HG03066 (cell line): ENCODE measurements at regions not wholly inside any gene's neighbourhood (a gene's known extent, or its start where the extent isn't known, plus 50 kb on each side); places are given as distances from the start of the nearest gene placed in this dataset.

Experiments used
- ATAC-seq: cut with Tn5 transposase; IDR thresholded peaks from one replicate; pipeline ENCODE4 v1.9.1; 2021; ENCODE audit warnings: low read depth; ENCODE audit not compliant: unreplicated experiment

GRCh38 chr10:7507887-7508726 lies 97.3 kb upstream of the SFMBT2 start:
- ATAC-seq = no peak

GRCh38 chr10:7506571-7506970 lies 95.7 kb upstream of the SFMBT2 start:
- no peak for ATAC-seq

GRCh38 chr10:7505196-7505595 lies 94.4 kb upstream of the SFMBT2 start:
- ATAC-seq = no peak

GRCh38 chr10:7503190-7503589 lies 92.4 kb upstream of the SFMBT2 start:
- no peak for ATAC-seq

GRCh38 chr10:7501157-7501556 lies 90.3 kb upstream of the SFMBT2 start:
- ATAC-seq = no peak

GRCh38 chr10:7498111-7498510 lies 87.3 kb upstream of the SFMBT2 start:
- ATAC-seq = no peak

GRCh38 chr10:7493996-7494395 lies 83.2 kb upstream of the SFMBT2 start:
- no peak for ATAC-seq

- ATAC-seq = no peak
Observed at GRCh38 chr10:7492660-7493046, 81.8 kb upstream of the SFMBT2 start.

- ATAC-seq = peak; percentile 92
Observed at GRCh38 chr10:7491949-7492659, 81.3 kb upstream of the SFMBT2 start.

GRCh38 chr10:7491230-7491629 lies 80.4 kb upstream of the SFMBT2 start:
- no peak for ATAC-seq

GRCh38 chr10:7488418-7488829 lies 77.6 kb upstream of the SFMBT2 start:
- ATAC-seq = no peak

GRCh38 chr10:7487528-7487927 lies 76.7 kb upstream of the SFMBT2 start:
- ATAC-seq = no peak

GRCh38 chr10:7486528-7486927 lies 75.7 kb upstream of the SFMBT2 start:
- no peak for ATAC-seq

GRCh38 chr10:7485799-7486198 lies 75.0 kb upstream of the SFMBT2 start:
- ATAC-seq = no peak

GRCh38 chr10:7485244-7485556 lies 74.4 kb upstream of the SFMBT2 start:
- no peak for ATAC-seq

GRCh38 chr10:7484456-7485243 lies 73.8 kb upstream of the SFMBT2 start:
- ATAC-seq = peak; percentile 77

GRCh38 chr10:7483848-7484247 lies 73.0 kb upstream of the SFMBT2 start:
- no peak for ATAC-seq

- ATAC-seq = no peak
Observed at GRCh38 chr10:7482992-7483391, 72.2 kb upstream of the SFMBT2 start.

- no peak for ATAC-seq
Observed at GRCh38 chr10:7481368-7481765, 70.5 kb upstream of the SFMBT2 start.

- no peak for ATAC-seq
Observed at GRCh38 chr10:7480742-7481367, 70.0 kb upstream of the SFMBT2 start.
